ENCODE measurements at regions not wholly inside any gene's neighbourhood (a gene's known extent, or its start where the extent isn't known, plus 50 kb on each side); places are given as distances from the start of the nearest gene placed in this dataset.

GRCh38 chr1:23639460-23640095, 52.0 kb upstream of the RPL11 start:
- no peak for DNase-seq

- no peak for DNase-seq
Observed at GRCh38 chr1:23638786-23639241, 52.8 kb upstream of the RPL11 start.

- DNase-seq: no peak
Observed at GRCh38 chr1:23638188-23638619, 53.4 kb upstream of the RPL11 start.

- DNase-seq: no peak
Observed at GRCh38 chr1:23636009-23636408, 55.6 kb upstream of the RPL11 start.

- DNase-seq: peak in 2 of 4 experiments; percentile 16 to 26
Observed at GRCh38 chr1:23634840-23635651, 56.6 kb upstream of the RPL11 start.

GRCh38 chr1:23634518-23634839, 57.1 kb upstream of the RPL11 start:
- no peak for DNase-seq

- DNase-seq: no peak
Observed at GRCh38 chr1:23632479-23633160, 59.0 kb upstream of the RPL11 start.

GRCh38 chr1:23629708-23630290, 61.8 kb upstream of the RPL11 start:
- no peak for DNase-seq

- DNase-seq: no peak
Observed at GRCh38 chr1:23628951-23629387, 62.6 kb upstream of the RPL11 start.

GRCh38 chr1:23627069-23627735, 64.4 kb upstream of the RPL11 start:
- peak in 1 of 4 experiments; percentile 11 for DNase-seq

- DNase-seq: no peak
Observed at GRCh38 chr1:23625929-23626535, 65.6 kb upstream of the RPL11 start.

GRCh38 chr1:23625459-23625858, 66.1 kb upstream of the RPL11 start:
- DNase-seq: no peak

- DNase-seq: no peak
Observed at GRCh38 chr1:23624440-23624839, 65.1 kb upstream of the ID3 start.

- DNase-seq: no peak
Observed at GRCh38 chr1:23622284-23622683, 63.0 kb upstream of the ID3 start.

GRCh38 chr1:23620605-23621004, 61.3 kb upstream of the ID3 start:
- no peak for DNase-seq

GRCh38 chr1:23619299-23620188, 60.2 kb upstream of the ID3 start:
- peak; percentile 26 to 82 (median 56) for DNase-seq

GRCh38 chr1:23618586-23619083, 59.3 kb upstream of the ID3 start:
- DNase-seq: no peak

- DNase-seq: no peak
Observed at GRCh38 chr1:23617084-23617521, 57.8 kb upstream of the ID3 start.

- no peak for DNase-seq
Observed at GRCh38 chr1:23616292-23616824, 57.1 kb upstream of the ID3 start.

GRCh38 chr1:23615852-23616251, 56.6 kb upstream of the ID3 start:
- no peak for DNase-seq

- no peak for DNase-seq
Observed at GRCh38 chr1:23615423-23615822, 56.1 kb upstream of the ID3 start.
